GM10266 (cell line): ENCODE measurements at regions not wholly inside any gene's neighbourhood (a gene's known extent, or its start where the extent isn't known, plus 50 kb on each side); places are given as distances from the start of the nearest gene placed in this dataset.

Experiments used
- DNase-seq: peaks from one replicate; pipeline ENCODE4 v3.0.0; 2012; ENCODE audit errors: extremely low spot score
- TF ChIP-seq, protein P1 (sequence below): IDR thresholded peaks from 2 replicates; pipeline ENCODE4 v1.5.1; 2012; ENCODE audit warnings: mild to moderate bottlenecking, low read depth; ENCODE audit not compliant: control insufficient read depth, insufficient read depth; ENCODE audit errors: missing control alignments

DNA sequence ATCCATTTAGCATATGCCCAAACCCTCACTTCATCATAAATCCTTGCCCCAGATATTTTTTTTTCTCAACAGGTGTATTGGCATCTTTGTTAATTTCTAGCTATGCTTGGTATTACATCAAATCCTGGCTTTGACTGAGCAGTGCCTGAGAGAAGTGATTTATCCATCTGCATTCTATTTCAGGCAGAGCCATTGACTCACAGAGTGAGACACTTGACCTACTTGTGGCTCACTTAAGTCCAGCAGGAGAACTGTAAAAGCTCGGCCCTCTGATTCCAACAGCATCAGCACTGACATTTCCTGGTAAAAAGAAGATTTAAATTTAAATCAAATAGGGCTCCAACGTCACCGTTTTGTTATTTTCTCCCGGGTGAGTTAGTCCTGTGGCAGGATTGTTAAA, 93.4 kb downstream of the PLK2 start:
- TF ChIP-seq, protein P1, sequence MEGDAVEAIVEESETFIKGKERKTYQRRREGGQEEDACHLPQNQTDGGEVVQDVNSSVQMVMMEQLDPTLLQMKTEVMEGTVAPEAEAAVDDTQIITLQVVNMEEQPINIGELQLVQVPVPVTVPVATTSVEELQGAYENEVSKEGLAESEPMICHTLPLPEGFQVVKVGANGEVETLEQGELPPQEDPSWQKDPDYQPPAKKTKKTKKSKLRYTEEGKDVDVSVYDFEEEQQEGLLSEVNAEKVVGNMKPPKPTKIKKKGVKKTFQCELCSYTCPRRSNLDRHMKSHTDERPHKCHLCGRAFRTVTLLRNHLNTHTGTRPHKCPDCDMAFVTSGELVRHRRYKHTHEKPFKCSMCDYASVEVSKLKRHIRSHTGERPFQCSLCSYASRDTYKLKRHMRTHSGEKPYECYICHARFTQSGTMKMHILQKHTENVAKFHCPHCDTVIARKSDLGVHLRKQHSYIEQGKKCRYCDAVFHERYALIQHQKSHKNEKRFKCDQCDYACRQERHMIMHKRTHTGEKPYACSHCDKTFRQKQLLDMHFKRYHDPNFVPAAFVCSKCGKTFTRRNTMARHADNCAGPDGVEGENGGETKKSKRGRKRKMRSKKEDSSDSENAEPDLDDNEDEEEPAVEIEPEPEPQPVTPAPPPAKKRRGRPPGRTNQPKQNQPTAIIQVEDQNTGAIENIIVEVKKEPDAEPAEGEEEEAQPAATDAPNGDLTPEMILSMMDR: no peak

GRCh38 chr5:58365791-58366190, 94.1 kb downstream of the PLK2 start:
- no peak for DNase-seq
- TF ChIP-seq, protein P1: no peak

More for the DNA sequence above, 93.4 kb downstream of the PLK2 start:
- DNase-seq: no peak

GRCh38 chr5:58363461-58364249, 96.2 kb downstream of the PLK2 start:
- TF ChIP-seq, protein P1: no peak
- no peak for DNase-seq

- TF ChIP-seq, protein P1: no peak
- DNase-seq: no peak
These were observed 97.8 kb downstream of the PLK2 start for GRCh38 chr5:58362135-58362534.

DNA sequence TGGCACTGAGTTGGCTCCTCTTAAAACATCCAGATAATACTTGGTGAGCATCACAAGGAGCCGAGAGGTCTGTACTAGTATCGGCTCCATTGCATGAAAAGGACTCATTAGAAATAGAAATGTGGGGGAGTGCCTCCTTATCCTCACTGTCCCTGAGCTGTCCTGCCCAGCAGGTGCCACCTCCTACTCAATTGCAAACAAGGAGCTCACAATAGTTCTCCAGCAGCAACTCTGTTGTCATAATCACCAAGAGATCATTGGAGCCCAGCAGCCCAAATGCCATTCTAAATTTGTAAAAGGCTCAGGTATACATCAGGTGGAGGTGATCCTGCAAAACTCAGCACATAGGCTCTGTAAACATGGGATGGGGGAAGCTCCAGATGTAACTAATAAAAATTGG, 99.1 kb downstream of the PLK2 start:
- DNase-seq: no peak
- TF ChIP-seq, protein P1: no peak

- DNase-seq: no peak
- TF ChIP-seq, protein P1: no peak
These were observed 99.9 kb downstream of the PLK2 start for GRCh38 chr5:58359981-58360380.

GRCh38 chr5:58358501-58359178, 101.2 kb downstream of the PLK2 start:
- TF ChIP-seq, protein P1: no peak
- no peak for DNase-seq
